ENCODE measurements at regions not wholly inside any gene's neighbourhood (a gene's known extent, or its start where the extent isn't known, plus 50 kb on each side); places are given as distances from the start of the nearest gene placed in this dataset.

DNA sequence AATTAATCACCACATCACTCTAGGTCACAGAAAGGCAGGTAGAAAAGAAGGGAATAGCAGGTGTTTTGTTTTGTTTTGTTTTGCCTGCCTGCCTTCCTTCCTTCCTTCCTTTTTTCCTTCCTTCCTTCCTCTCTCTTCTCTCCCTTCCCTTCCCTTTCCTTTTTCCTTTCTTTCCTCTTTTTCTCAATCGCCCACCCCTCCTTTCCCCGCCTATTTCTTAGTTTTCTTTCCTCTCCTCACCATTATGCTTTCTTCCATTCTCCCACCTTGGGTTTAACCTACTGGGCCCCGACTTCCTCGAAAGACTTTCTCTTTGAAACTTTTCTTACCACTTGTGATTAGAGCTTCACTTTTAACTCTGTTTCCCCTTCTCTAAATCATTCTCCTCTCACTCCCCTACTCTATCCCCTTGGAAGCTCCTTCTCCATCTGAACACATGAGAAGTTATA lies 231.3 kb upstream of the CD180 start:
- Histone ChIP-seq H3K4me1 (ENCODE audit: control insufficient read depth in 1 of 2, insufficient read depth in 2 of 2, low read length in 2 of 2) (no peaks in the 10 kb centered on the region), H4K20me1 (ENCODE audit: insufficient read depth) (no peaks in the 10 kb centered on the region), H3K36me3 (ENCODE audit: control insufficient read depth in 1 of 2, insufficient read depth in 2 of 2, low read length in 2 of 2) (no peaks in the 10 kb centered on the region), H3K4me2 (ENCODE audit: low read length) (no peak overlapping the region), H3K9me2 (ENCODE audit: insufficient read depth) (no peaks in the 10 kb centered on the region), H3K4me3 (replicated peaks in 1 of 2; ENCODE audit: low read depth in 1 of 2, low read length in 2 of 2) (no peak overlapping the region), H3K27me3 (ENCODE audit: insufficient read depth, low read length) (no peaks in the 10 kb centered on the region), H2AFZ (ENCODE audit: low read depth, low read length, poor library complexity, severe bottlenecking) (no peak overlapping the region), H3K79me2 (ENCODE audit: insufficient read depth, low read length) (no peaks in the 10 kb centered on the region), H3K27ac (ENCODE audit: low read depth, low read length) (no peak overlapping the region), H3K9ac (ENCODE audit: low read length) (no peak overlapping the region), H3K9me3 (ENCODE audit: control insufficient read depth in 1 of 2, insufficient read depth in 1 of 2, low read depth in 1 of 2, low read length in 2 of 2) (no peaks in the 10 kb centered on the region)
- POLR2A ChIA-PET, result no interaction called here
- BruUV-seq (replicated peaks), result no TSS peak
- TF ChIP-seq, protein P1, sequence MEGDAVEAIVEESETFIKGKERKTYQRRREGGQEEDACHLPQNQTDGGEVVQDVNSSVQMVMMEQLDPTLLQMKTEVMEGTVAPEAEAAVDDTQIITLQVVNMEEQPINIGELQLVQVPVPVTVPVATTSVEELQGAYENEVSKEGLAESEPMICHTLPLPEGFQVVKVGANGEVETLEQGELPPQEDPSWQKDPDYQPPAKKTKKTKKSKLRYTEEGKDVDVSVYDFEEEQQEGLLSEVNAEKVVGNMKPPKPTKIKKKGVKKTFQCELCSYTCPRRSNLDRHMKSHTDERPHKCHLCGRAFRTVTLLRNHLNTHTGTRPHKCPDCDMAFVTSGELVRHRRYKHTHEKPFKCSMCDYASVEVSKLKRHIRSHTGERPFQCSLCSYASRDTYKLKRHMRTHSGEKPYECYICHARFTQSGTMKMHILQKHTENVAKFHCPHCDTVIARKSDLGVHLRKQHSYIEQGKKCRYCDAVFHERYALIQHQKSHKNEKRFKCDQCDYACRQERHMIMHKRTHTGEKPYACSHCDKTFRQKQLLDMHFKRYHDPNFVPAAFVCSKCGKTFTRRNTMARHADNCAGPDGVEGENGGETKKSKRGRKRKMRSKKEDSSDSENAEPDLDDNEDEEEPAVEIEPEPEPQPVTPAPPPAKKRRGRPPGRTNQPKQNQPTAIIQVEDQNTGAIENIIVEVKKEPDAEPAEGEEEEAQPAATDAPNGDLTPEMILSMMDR (IDR thresholded peaks at IDR 0.05 in 2 of 3, conservative IDR thresholded peaks at IDR 0.05 in 1 of 3; ENCODE audit: borderline replicate concordance in 1 of 3, insufficient read depth in 1 of 3, low read depth in 2 of 3, low read length in 2 of 3), result no peak
- TF ChIP-seq EGR1 (IDR thresholded peaks at IDR 0.05; ENCODE audit: low read depth), result no peak
- no peak for TF ChIP-seq SIN3A (IDR thresholded peaks at IDR 0.05; ENCODE audit: low read depth)
- TF ChIP-seq TCF7L2 (IDR thresholded peaks at IDR 0.05; ENCODE audit: borderline replicate concordance, extremely low read depth, insufficient read depth, insufficient read length), result no peak
- TF ChIP-seq, protein P2, sequence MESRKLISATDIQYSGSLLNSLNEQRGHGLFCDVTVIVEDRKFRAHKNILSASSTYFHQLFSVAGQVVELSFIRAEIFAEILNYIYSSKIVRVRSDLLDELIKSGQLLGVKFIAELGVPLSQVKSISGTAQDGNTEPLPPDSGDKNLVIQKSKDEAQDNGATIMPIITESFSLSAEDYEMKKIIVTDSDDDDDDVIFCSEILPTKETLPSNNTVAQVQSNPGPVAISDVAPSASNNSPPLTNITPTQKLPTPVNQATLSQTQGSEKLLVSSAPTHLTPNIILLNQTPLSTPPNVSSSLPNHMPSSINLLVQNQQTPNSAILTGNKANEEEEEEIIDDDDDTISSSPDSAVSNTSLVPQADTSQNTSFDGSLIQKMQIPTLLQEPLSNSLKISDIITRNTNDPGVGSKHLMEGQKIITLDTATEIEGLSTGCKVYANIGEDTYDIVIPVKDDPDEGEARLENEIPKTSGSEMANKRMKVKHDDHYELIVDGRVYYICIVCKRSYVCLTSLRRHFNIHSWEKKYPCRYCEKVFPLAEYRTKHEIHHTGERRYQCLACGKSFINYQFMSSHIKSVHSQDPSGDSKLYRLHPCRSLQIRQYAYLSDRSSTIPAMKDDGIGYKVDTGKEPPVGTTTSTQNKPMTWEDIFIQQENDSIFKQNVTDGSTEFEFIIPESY (IDR thresholded peaks at IDR 0.05; ENCODE audit: extremely low read depth, insufficient replicate concordance, low read length), result no peak
- TF ChIP-seq CEBPB (IDR thresholded peaks at IDR 0.05; ENCODE audit: low read depth), result no peak
- TF ChIP-seq YY1 (IDR thresholded peaks at IDR 0.05; ENCODE audit: extremely low read depth, insufficient replicate concordance, low read depth, low read length), result no peak
- TF ChIP-seq CBX3 (IDR thresholded peaks at IDR 0.05; ENCODE audit: low read depth), result no peak
- TF ChIP-seq, protein P3, sequence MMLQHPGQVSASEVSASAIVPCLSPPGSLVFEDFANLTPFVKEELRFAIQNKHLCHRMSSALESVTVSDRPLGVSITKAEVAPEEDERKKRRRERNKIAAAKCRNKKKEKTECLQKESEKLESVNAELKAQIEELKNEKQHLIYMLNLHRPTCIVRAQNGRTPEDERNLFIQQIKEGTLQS (IDR thresholded peaks at IDR 0.05), result no peak
- no peak for TF ChIP-seq EZH2 (IDR thresholded peaks at IDR 0.05)
- TF ChIP-seq POLR2A (IDR thresholded peaks at IDR 0.05; ENCODE audit: borderline replicate concordance, extremely low read depth, insufficient read depth, insufficient read length), result no peak
- no peak for TF ChIP-seq ZNF274 (IDR thresholded peaks at IDR 0.05; ENCODE audit: low read depth, low read length)
- TF ChIP-seq JUND (IDR thresholded peaks at IDR 0.05), result no peak
- no peak for TF ChIP-seq POLR2AphosphoS5 (IDR thresholded peaks at IDR 0.05; ENCODE audit: low read depth, low read length)
- TF ChIP-seq SP1 (IDR thresholded peaks at IDR 0.05; ENCODE audit: low read depth), result no peak
- no peak for TF ChIP-seq RAD21 (IDR thresholded peaks at IDR 0.05; ENCODE audit: low read depth)
- TF ChIP-seq, protein P4, sequence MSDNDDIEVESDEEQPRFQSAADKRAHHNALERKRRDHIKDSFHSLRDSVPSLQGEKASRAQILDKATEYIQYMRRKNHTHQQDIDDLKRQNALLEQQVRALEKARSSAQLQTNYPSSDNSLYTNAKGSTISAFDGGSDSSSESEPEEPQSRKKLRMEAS (IDR thresholded peaks at IDR 0.05), result no peak
- ATAC-seq, result no peak
- CTCF ChIA-PET, result no interaction called here
- no peak for DNase-seq (ENCODE audit: low read depth, low spot score)
- intact Hi-C loops (cut with micrococcal nuclease), result no loop called here
- RAD21 ChIA-PET (ENCODE audit: low non-redundant PET in 1 of 2, low total read pairs in 2 of 2, uncharacterized antibody in 2 of 2, unreplicated experiment in 2 of 2), result no interaction called here
